SK-N-DZ (cell line): ENCODE measurements at regions not wholly inside any gene's neighbourhood (a gene's known extent, or its start where the extent isn't known, plus 50 kb on each side); places are given as distances from the start of the nearest gene placed in this dataset.

ENCODE experiments used
- DNase-seq: peaks from one replicate; pipeline ENCODE4 v3.0.0-alpha.2; 2015; ENCODE audit warnings: low spot score

GRCh38 chr6:65922049-65922448, 215.0 kb upstream of the EYS start:
- no peak for DNase-seq

DNA sequence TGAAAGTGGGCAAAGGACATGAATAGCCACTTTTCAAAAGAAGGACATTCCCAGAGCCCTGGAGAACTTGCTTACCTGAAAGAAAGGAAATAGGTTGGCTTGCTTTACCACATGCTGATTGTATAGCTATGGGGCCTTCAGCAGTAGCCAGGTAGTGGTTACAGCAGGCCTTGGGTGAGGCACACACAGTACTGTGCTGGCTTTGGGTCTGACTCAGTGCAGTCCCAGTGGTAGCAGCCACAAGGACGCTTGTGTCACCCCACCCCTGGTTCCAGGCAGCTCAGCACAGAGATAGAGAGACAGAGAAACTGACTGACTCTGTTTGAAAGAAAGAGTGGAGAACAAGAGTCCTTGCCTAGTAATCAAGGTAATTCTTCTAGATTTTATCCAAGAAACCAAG, 201.0 kb upstream of the EYS start:
- DNase-seq: no peak

- DNase-seq: no peak
These were observed 197.0 kb upstream of the EYS start for GRCh38 chr6:65903992-65904391.

GRCh38 chr6:65900928-65901327, 193.9 kb upstream of the EYS start:
- DNase-seq: no peak

- no peak for DNase-seq
These were observed 189.1 kb upstream of the EYS start for GRCh38 chr6:65896140-65896539.

DNA sequence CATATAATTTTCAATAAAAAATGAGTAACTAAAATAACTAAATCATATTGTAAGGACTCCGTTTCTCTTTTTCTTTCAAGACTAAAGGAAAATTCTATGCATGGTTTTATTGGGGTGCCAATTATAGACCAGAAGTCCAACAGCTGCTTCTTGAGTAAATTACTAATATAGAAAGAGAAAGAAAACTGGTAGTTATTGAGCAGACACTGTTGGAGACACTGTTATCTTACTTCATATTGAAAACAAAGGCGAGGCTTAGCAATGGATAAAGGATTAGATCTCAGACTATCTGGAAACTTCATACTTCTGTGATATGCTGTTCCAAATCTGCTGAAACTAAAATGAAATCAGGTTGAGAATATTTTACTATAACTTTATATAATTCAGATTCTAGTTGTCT, 169.6 kb upstream of the EYS start:
- no peak for DNase-seq

DNA sequence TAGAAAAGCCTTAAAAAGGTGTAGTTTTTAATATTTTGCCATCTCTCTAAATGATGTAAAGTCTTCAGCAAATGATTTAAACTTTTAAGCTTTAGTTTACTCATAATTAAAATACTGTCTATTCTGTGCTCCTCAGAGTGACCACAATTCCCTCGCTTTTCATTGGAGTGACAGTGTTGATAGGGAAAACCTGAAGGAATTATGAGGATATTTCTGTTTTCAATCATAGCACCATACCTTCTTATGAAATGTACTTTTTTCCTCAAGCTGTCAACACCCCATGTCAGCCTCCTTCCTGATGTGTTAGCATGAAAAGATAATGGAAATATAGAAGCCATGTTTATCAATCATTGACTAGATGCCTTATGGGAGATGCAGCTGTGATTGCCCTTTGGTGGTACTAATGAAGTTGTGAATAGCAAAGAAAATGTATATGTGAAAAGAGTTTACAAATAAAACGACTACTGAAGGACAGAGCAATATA, 145.4 kb upstream of the EYS start:
- no peak for DNase-seq

DNA sequence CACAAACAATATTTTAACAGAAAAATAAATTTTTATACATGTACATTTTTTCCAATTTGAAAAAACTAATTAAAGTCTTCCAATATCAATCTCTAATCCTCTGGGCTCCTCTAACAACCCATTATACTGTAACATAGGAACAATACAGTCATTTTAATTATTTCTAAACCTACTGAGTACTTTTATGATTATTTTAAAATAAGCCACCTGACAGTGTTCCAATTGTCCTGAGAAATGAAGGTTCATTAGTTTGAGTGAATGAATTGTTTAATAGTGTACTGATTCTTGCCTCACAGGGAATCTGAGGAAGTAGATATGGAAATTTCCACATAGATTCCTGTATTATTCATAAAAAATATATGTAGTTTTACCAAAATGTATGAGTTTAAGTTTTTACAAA, 123.1 kb upstream of the EYS start:
- DNase-seq: no peak

GRCh38 chr6:65819152-65819551, 112.1 kb upstream of the EYS start:
- DNase-seq: no peak

DNA sequence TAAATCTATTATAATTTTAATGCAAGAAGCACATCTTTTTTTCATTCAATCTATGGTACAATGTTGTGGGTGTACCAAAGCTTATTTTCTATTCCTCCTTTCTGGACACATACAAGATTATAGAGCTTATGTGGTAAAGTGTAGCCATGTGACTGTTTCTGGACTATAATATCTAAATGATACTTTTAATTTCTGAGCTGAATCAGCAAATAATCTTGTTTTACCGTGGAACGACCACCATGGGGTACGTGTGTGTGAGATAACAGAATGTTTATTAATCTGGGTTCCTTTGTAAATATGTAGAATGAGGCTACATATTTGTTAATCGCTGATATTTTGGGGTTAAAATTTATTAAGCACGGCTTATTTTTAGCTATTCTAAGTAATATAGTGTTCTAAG, 111.5 kb upstream of the EYS start:
- DNase-seq: no peak

GRCh38 chr6:65816991-65817390, 110.0 kb upstream of the EYS start:
- no peak for DNase-seq

DNA sequence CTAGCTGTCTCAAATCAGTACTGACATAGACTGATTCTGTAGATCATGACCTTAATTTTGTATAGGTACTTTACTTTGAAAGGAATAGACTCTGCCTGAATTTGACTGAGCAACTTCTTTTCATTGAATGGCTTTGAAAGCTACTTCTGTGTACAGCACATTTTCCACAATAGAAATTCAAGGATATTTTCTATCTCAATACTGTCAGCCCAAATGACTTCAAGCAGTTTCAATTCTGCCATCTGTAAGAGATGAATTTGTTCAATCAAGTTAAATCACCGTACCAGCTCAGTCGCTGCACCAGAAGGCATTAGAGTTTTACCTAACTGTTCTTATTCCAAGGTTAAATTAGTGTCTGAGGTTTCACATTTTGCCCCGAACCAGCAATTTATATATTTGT, 107.0 kb upstream of the EYS start:
- DNase-seq: no peak

- no peak for DNase-seq
These were observed 96.2 kb upstream of the EYS start for GRCh38 chr6:65803186-65803585.

DNA sequence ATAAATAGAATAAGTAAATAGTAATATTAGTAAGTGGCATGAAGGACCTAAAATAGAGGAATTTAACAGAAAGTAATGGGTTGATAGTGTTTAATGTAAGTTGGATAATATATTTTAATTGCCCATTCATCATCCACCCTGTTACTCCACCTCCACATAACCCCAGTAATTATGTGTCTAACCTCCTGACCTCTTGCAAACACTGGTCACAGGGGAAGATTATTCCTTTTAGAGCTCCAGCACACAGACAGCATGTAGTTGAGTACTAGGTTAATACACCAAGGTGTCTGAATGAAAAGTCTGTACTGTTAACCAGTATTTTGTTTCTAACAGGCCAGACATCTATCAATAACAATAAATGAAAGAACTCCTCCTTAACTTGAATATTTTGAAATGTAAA, 92.4 kb upstream of the EYS start:
- DNase-seq: no peak

DNA sequence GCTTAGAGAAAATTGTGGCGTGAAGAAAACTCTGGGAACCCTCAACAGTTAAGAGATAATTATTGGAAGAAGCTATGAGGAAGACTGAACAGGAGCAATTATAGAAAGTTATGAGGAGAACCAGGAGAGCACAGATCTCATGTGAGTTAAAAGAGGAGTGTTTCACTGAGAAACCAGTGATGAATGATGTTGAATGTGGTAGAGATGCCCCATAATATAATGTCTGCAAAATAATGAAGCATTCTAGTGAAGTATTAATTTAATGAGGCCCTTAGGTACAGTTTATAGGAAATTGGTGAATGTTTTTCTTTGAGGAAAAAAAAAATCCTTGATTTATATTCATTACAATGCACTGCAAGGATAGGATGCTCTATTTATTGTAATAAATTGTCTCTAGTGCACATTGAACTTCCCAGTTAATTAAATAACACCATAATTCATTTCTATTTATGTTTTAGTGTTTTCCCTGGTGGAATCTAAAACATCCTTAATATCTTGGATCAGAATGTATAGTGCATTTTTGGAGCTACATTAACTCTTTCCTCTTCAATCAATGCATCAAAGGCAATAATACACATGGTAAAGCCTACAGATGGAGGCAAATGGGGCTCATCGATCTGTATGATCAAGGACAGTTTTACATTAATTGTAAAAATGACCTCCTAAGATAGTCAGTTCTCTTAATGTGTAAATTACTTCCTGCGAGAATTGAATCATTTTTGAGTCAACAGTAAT, 91.4 kb upstream of the EYS start:
- DNase-seq: no peak

- no peak for DNase-seq
These were observed 83.6 kb upstream of the EYS start for GRCh38 chr6:65790666-65791065.

DNA sequence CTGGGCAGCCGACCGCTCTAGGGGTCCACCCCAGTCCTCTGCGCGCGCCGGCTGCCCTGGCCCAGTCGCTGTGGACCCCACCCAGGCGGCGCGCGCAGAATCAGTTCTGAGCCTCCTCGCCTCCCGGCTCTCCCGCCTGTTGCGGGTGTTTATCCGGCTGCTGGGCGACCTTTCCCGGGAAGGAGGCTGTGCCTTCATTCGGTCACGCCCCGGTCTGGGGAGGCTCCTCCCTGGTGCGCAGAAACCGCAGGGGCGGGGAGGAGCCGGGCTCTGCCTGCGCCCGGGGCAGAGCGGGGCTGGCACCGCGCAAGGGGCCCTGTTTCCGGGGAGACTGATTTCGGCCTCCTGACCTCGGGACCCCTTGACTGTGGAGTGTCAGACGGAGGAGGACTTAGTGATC, 80.8 kb upstream of the EYS start:
- DNase-seq: no peak

DNA sequence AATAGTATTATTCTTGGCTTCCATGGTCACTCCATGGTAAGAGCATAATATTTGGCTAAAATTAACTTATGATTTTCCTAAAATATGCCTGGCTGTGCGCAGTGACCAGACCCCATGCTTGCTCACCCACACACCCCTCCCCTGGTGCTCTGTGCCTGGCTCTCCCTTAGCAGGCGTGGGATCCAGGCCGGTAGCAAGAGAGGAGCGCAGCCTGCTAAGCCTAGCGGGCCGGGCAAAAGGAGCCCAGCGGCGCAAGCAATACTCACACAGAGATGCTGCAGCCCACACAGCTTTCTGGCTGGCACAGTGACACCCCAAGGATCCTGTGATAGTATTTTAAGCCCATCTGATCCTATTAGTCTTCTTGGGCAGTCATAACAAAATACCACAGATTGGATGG, 79.8 kb upstream of the EYS start:
- DNase-seq: no peak

DNA sequence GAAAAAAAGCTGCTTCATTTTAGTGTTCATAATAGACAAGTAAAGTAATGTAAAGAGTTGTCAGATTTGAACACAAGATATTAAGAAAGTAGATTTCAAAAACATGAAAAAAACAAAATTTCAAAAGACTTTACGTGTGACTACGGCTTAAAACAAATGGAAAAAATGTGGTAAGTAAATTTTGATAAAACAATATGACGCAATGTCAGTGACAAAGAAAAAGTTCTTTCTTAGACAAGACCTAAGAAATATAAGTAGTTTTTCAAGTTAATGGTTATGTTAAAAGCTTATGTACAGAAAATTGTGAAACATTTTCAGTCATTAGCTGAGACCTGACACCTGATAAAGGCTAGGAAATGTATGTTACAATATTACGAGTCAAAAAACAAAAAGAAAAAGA, 73.7 kb upstream of the EYS start:
- no peak for DNase-seq

DNA sequence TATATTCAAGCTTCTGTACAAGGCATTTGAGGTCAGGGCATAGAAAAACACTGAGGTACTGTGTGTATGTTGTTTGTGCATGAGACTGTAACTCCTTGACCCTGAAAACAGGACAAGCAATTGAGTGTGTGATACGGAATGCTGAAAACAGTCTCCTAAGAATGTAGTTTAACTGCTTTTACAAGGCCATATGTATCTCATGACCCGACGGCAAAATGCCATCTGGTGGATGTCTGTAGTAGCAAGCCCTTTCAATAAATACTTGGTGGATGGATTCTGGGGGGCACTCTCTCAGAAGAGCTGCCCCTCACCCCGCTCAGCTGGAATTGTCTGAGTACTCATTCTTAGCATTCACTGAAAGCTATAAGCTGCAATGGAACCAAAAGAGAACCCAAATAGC, 69.3 kb upstream of the EYS start:
- peak; percentile 6 for DNase-seq

GRCh38 chr6:65771946-65772345, 64.9 kb upstream of the EYS start:
- DNase-seq: no peak

DNA sequence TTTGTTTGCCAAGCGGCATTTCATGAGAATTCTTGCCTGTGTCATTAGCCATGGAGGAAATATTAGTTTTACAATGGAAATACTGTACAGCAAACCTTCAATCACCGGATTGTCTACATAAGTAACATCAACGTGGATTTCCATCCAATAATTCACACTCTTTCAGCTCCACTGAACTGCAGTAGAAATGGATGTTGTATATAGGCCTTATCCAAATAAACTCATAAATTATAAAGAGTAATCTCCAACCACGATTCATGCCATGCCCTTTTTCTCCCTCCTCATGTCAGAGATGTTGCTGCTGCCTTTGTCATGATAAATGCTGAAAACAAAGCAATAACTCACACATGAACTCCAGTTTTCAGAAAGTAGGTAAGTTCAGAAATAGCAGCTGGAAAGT, 54.9 kb upstream of the EYS start:
- DNase-seq: no peak

DNA sequence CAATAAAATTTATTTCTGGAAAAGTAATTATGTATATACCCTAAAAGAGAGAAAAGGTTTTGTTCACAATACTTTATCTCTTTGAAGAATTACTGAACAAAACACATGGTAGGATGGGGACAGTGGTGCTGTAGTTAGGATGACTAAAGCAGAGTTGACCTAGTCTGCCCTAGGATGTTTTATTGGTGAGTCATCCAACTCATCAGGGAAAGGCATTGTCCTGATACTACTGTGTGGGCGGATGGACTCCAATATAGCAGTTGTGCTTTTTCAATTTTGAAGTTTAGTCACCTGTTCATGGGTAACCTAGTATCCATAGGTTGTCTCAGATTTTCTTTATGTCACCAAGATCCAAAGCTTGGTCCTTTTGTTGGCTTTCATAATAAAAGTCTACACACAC, 53.3 kb upstream of the EYS start:
- no peak for DNase-seq
